Small intestine (tissue), 7 donors: ENCODE measurements at regions not wholly inside any gene's neighbourhood (a gene's known extent, or its start where the extent isn't known, plus 50 kb on each side); places are given as distances from the start of the nearest gene placed in this dataset.

Experiments used
- DNase-seq, 2 donors: peaks; one replicate each; pipeline versions ENCODE4 v3.0.0 to v3.0.0-alpha.2; 2013
- FAIRE-seq: peaks from 2 replicates; lab custom pipeline; 2012; peaks lifted over from hg19 to GRCh38; lab: Jason Lieb, UNC
- H3K27ac ChIP-seq, 3 donors: one replicate each; pipeline ENCODE4 v1.5.1; 2013; ENCODE audit warnings: low read length in 2 of 3, mild to moderate bottlenecking in 2 of 3, control low read depth in 1 of 3, inconsistent platforms in 1 of 3, low read depth in 1 of 3, moderate library complexity in 1 of 3
- H3K27me3 ChIP-seq, 3 donors: one replicate each; pipeline ENCODE4 v1.6.1; 2013; ENCODE audit warnings: low read length in 3 of 3, inconsistent platforms in 1 of 3; ENCODE audit not compliant: control insufficient read depth in 3 of 3, insufficient read depth in 3 of 3
- H3K36me3 ChIP-seq, 3 donors: one replicate each; pipeline ENCODE4 v1.6.1; 2013; ENCODE audit warnings: low read length in 3 of 3, inconsistent platforms in 1 of 3, low read depth in 1 of 3, mild to moderate bottlenecking in 1 of 3, moderate library complexity in 1 of 3; ENCODE audit not compliant: control insufficient read depth in 3 of 3, insufficient read depth in 2 of 3
- H3K4me1 ChIP-seq, 3 donors: one replicate each; pipeline ENCODE4 v1.6.1; 2013; ENCODE audit warnings: low read length in 2 of 3, inconsistent platforms in 1 of 3, low read depth in 1 of 3, mild to moderate bottlenecking in 1 of 3, moderate library complexity in 1 of 3; ENCODE audit not compliant: control insufficient read depth in 3 of 3, insufficient read depth in 2 of 3
- H3K4me3 ChIP-seq, 3 donors: one replicate each; pipeline ENCODE4 v1.5.1; 2013; ENCODE audit warnings: low read length in 3 of 3, control low read depth in 1 of 3, inconsistent platforms in 1 of 3, low read depth in 1 of 3, mild to moderate bottlenecking in 1 of 3, moderate library complexity in 1 of 3
- H3K9me3 ChIP-seq, 2 donors: one replicate each; pipeline ENCODE4 v1.6.1; 2013; ENCODE audit warnings: low read depth in 1 of 2, low read length in 1 of 2; ENCODE audit not compliant: control insufficient read depth in 2 of 2, insufficient read depth in 1 of 2
- WGBS, 3 donors: extraction: QIAGEN DNeasy Blood & Tissue Kit; methylation state at CpG; one replicate each; pipeline ENCODE4 v1.1.7; 2013; 5-methylcytosine and 5-hydroxymethylcytosine counted together
- donor health status: healthy with polysubstance abuse.
- donor health status: control.
- donor health status: control.
- donor health status: Bipolar disorder and iron deficiency.
- donor health status: healthy.

- no peak overlapping the region for H3K27ac ChIP-seq
- WGBS, 3 donors: 81 to 85% (median 84%) methylated on average over 10 of the region's 10 CpGs
- FAIRE-seq (no peak), DNase-seq (no peak)
- no peaks in the 10 kb centered on the region for H3K9me3 ChIP-seq
- H3K27me3 ChIP-seq: no peaks in the 10 kb centered on the region
- no peak overlapping the region for H3K4me3 ChIP-seq
- H3K4me1 ChIP-seq: no peaks in the 10 kb centered on the region
- H3K36me3 ChIP-seq: no peaks in the 10 kb centered on the region
These were observed 378.3 kb upstream of the TSHZ3 start for GRCh38 chr19:31727536-31727935.

GRCh38 chr19:31730270-31730669 lies 381.0 kb upstream of the TSHZ3 start:
- H3K36me3 ChIP-seq: no peaks in the 10 kb centered on the region

DNA sequence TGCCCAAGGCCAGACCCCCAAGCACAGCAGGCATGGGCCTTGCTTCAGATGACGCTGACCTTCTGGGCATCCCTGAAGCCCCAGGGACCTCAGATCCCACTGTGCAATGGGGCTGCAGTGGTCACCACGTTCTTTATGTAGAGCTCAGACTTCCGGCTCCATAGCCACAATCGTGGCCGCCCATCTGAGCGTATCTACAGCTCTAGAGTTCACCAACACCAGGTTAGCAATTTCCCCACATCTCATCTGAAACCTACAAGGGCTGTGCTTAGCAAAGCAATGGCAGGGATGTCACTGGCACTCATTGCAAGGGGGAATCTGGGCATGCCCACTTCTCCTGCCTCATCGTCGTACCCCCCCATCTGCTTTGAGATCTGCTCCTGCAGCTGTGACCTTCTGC lies 384.4 kb upstream of the TSHZ3 start:
- no peak overlapping the region for H3K27ac ChIP-seq
- 85 to 88% (median 86%) methylated on average over 8 of the region's 8 CpGs for WGBS, 3 donors
- no peaks in the 10 kb centered on the region for H3K9me3 ChIP-seq
- H3K36me3 ChIP-seq: no peaks in the 10 kb centered on the region
- DNase-seq (no peak), FAIRE-seq (no peak)
- no peaks in the 10 kb centered on the region for H3K4me1 ChIP-seq
- H3K27me3 ChIP-seq: no peaks in the 10 kb centered on the region
- H3K4me3 ChIP-seq: no peak overlapping the region

More at GRCh38 chr19:31730270-31730669, 381.0 kb upstream of the TSHZ3 start:
- H3K4me1 ChIP-seq: no peaks in the 10 kb centered on the region
- H3K27ac ChIP-seq: no peak overlapping the region
- no peak for FAIRE-seq
- no peak overlapping the region for H3K4me3 ChIP-seq
- DNase-seq: no peak
- no peaks in the 10 kb centered on the region for H3K9me3 ChIP-seq
- no peaks in the 10 kb centered on the region for H3K27me3 ChIP-seq
- WGBS, 3 donors: 55 to 70% (median 57%) methylated on average over 2 of the region's 2 CpGs

GRCh38 chr19:31742249-31742648 lies 393.0 kb upstream of the TSHZ3 start:
- FAIRE-seq (no peak), DNase-seq (no peak)
- no peaks in the 10 kb centered on the region for H3K4me1 ChIP-seq
- H3K27me3 ChIP-seq: no peaks in the 10 kb centered on the region
- no peak overlapping the region for H3K27ac ChIP-seq
- no peaks in the 10 kb centered on the region for H3K9me3 ChIP-seq
- H3K4me3 ChIP-seq: no peak overlapping the region
- WGBS, 3 donors: 86 to 92% (median 86%) methylated on average over 5 of the region's 5 CpGs
- no peaks in the 10 kb centered on the region for H3K36me3 ChIP-seq

DNA sequence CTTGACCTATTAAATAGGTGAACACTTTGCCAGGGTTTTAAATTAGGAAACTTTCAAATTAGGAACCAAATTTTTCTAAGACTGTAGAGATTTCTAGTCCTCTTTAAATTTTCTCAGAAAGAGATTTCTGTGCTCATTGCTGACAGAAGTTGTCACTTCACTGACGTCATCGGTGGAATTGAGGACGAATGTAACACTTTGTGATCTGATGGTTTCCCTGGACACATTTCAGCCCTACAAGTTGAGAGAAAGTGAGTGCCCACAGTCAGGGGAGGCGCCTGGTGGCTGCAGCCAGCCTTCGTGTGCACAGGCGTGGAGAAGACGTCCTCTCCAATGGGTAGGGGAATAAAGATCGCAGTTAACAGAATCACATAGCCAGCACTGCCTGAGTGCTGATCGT lies 396.5 kb upstream of the TSHZ3 start:
- no peaks in the 10 kb centered on the region for H3K9me3 ChIP-seq
- no peak for DNase-seq
- no peaks in the 10 kb centered on the region for H3K36me3 ChIP-seq
- H3K27ac ChIP-seq: no peak overlapping the region
- no peak overlapping the region for H3K4me3 ChIP-seq
- H3K27me3 ChIP-seq: peaks cover 0 to 3% (median 0%) of the 10 kb centered on the region in 3 donors
- 78 to 85% (median 82%) methylated on average over 9 of the region's 9 CpGs for WGBS, 3 donors
- H3K4me1 ChIP-seq: no peaks in the 10 kb centered on the region
- FAIRE-seq: no peak

GRCh38 chr19:31749231-31749630 lies 400.0 kb upstream of the TSHZ3 start:
- DNase-seq (no peak), FAIRE-seq (no peak)
- H3K27ac ChIP-seq: no peak overlapping the region
- H3K9me3 ChIP-seq: no peaks in the 10 kb centered on the region
- no peaks in the 10 kb centered on the region for H3K36me3 ChIP-seq
- peaks cover 0 to 3% (median 0%) of the 10 kb centered on the region in 3 donors for H3K27me3 ChIP-seq
- WGBS, 3 donors: 37 to 67% (median 56%) methylated on average over 8 of the region's 8 CpGs
- no peak overlapping the region for H3K4me3 ChIP-seq
- H3K4me1 ChIP-seq: no peaks in the 10 kb centered on the region

- Histone ChIP-seq H3K9me3 (no peaks in the 10 kb centered on the region), H3K27me3 (no peaks in the 10 kb centered on the region), H3K4me1 (no peaks in the 10 kb centered on the region), H3K4me3 (no peak overlapping the region), H3K36me3 (no peaks in the 10 kb centered on the region), H3K27ac (no peak overlapping the region)
- WGBS, 3 donors: 77 to 89% (median 81%) methylated on average over 4 of the region's 4 CpGs
- DNase-seq: no peak
- FAIRE-seq: no peak
These were observed 410.1 kb upstream of the TSHZ3 start for GRCh38 chr19:31759359-31759758.

DNA sequence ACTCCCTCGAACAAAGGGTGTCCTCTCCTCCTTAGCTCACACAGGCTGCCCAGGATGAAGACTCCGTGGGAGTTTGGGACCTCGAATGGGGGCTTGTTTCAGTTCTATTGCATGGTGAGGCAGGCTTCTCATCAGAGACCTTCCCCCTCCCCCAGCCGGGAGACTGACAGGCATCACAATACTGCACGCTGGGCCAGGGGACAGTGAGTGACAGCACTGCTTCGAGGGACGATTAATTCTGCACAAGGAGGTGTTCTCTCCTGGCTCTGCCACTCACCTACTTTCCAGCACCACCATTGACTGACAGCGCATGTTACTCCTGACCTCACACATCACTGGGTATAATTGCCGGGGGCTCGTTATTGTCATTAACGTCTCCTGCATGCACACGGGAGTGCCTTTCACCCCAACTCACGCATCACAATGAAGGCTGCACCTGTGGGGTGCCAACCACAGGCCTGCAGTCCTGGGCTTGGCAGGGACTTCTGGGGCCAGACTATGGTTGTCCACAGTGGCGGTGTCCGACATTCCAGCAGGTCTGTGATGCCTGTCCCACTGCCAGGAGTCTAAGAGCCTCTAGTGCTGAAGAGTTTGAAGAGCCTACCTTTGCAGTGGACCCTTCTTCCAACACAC lies 412.2 kb upstream of the TSHZ3 start:
- Histone ChIP-seq H3K9me3 (no peaks in the 10 kb centered on the region), H3K27me3 (no peaks in the 10 kb centered on the region), H3K36me3 (no peaks in the 10 kb centered on the region), H3K27ac (no peak overlapping the region), H3K4me1 (no peaks in the 10 kb centered on the region), H3K4me3 (no peak overlapping the region)
- DNase-seq: no peak
- 57 to 65% (median 59%) methylated on average over 15 of the region's 15 CpGs for WGBS, 3 donors
- FAIRE-seq: no peak

GRCh38 chr19:31770223-31770622 lies 421.0 kb upstream of the TSHZ3 start:
- Histone ChIP-seq H3K27me3 (no peaks in the 10 kb centered on the region), H3K9me3 (no peaks in the 10 kb centered on the region), H3K36me3 (no peaks in the 10 kb centered on the region), H3K4me3 (no peak overlapping the region), H3K4me1 (no peaks in the 10 kb centered on the region), H3K27ac (no peak overlapping the region)
- FAIRE-seq (no peak), DNase-seq (no peak)
- 56 to 76% (median 59%) methylated on average over 4 of the region's 4 CpGs for WGBS, 3 donors
